HCT116 (cell line): ENCODE measurements at regions not wholly inside any gene's neighbourhood (a gene's known extent, or its start where the extent isn't known, plus 50 kb on each side); places are given as distances from the start of the nearest gene placed in this dataset.

Experiments
- ATAC-seq: fragments of 200-7000 bp; cut with Tn5 transposase; 2 replicates; pipeline ENCODE4 v1.9.1; 2020; ENCODE audit warnings: mild to moderate bottlenecking, moderate library complexity
- BruUV-seq: library from RNA; stranded (reverse); fragments of 400-500 nt; replicated peaks from 2 replicates; lab custom pipeline; 2021; lab: Mats Ljungman, UMichigan
- CTCF ChIA-PET: fragments of 300-600 bp; sonication (Branson Sonifier 250); formaldehyde crosslinking; loops from one replicate; lab custom pipeline; 2021; ENCODE audit warnings: antibody characterized with exemption; lab: Charles Lee
- POLR2A ChIA-PET: fragments of 300-600, 350-600 bp; sonication (Branson Sonifier 250); formaldehyde crosslinking; loops from one replicate; lab custom pipeline; 2021; ENCODE audit warnings: antibody characterized with exemption; lab: Charles Lee
- RAD21 ChIA-PET, 2 experiments: fragments of 300-600 bp; sonication (Branson Sonifier 250); formaldehyde crosslinking; loops; one replicate each; lab custom pipeline; 2023; ENCODE audit warnings: low total read pairs in 2 of 2; ENCODE audit not compliant: uncharacterized antibody in 2 of 2, unreplicated experiment in 2 of 2, low non-redundant PET in 1 of 2; lab: Charles Lee
- DNase-seq: peaks from one replicate; pipeline ENCODE4 v3.0.0-alpha.2; 2010; ENCODE audit warnings: low read depth, low spot score
- H2AFZ ChIP-seq: fragments of 200-600 bp; shearing (Covaris generic), sonication (generic); 2 replicates; pipeline ENCODE4 v1.6.1; 2017; ENCODE audit warnings: low read depth, mixed run types, mixed read lengths, antibody characterized with exemption, low read length; ENCODE audit not compliant: poor library complexity, severe bottlenecking
- H3K27ac ChIP-seq: 2 replicates; pipeline ENCODE4 v1.5.1; 2012; ENCODE audit warnings: low read depth, low read length
- H3K27me3 ChIP-seq: fragments of 200-600 bp; sonication (generic); 2 replicates; pipeline ENCODE4 v1.6.1; 2016; ENCODE audit warnings: mixed run types, low read length, mixed read lengths; ENCODE audit not compliant: insufficient read depth
- H3K36me3 ChIP-seq, 2 experiments: fragments of 200-500 bp in 1 of 2; fragments of 200-600 bp in 1 of 2; sonication (Bioruptor generic) in 1 of 2; sonication (generic) in 1 of 2; 2 replicates each; pipeline versions ENCODE4 v1.5.1 to v1.6.1; 2014 to 2016; ENCODE audit warnings: low read length in 2 of 2, inconsistent platforms in 1 of 2, mixed read lengths in 1 of 2, mixed run types in 1 of 2; ENCODE audit not compliant: insufficient read depth in 2 of 2, control insufficient read depth in 1 of 2
- H3K4me1 ChIP-seq, 2 experiments: fragments of 200-600 bp in 1 of 2; sonication (generic) in 1 of 2; 2 replicates each; pipeline versions ENCODE4 v1.5.1 to v1.6.1; 2012 to 2017; ENCODE audit warnings: low read length in 2 of 2, inconsistent platforms in 1 of 2, mild to moderate bottlenecking in 1 of 2, mixed read lengths in 1 of 2, mixed run types in 1 of 2, moderate library complexity in 1 of 2; ENCODE audit not compliant: insufficient read depth in 2 of 2, control insufficient read depth in 1 of 2
- H3K4me2 ChIP-seq: fragments of 200-600 bp; sonication (generic); 2 replicates; pipeline ENCODE4 v1.6.1; 2017; ENCODE audit warnings: mixed run types, low read length, mixed read lengths
- H3K4me3 ChIP-seq, 2 experiments: fragments of 200-600 bp in 1 of 2; sonication (generic) in 1 of 2; replicated peaks in 1 of 2; 2 replicates each; pipeline ENCODE4 v1.5.1; 2011 to 2016; ENCODE audit warnings: low read length in 2 of 2, control low read depth in 1 of 2, low read depth in 1 of 2, mild to moderate bottlenecking in 1 of 2, mixed read lengths in 1 of 2, mixed run types in 1 of 2
- H3K79me2 ChIP-seq: fragments of 200-600 bp; sonication (generic); 2 replicates; pipeline ENCODE4 v1.6.1; 2017; ENCODE audit warnings: mild to moderate bottlenecking, mixed run types, low read length, moderate library complexity, mixed read lengths; ENCODE audit not compliant: insufficient read depth
- H3K9ac ChIP-seq: fragments of 200-600 bp; sonication (generic); 2 replicates; pipeline ENCODE4 v1.6.1; 2016; ENCODE audit warnings: low read length, mixed read lengths
- H3K9me2 ChIP-seq: fragments of 200-600 bp; sonication (generic), shearing (Covaris generic); 2 replicates; pipeline ENCODE4 v1.6.1; 2017; ENCODE audit warnings: mixed run types, mild to moderate bottlenecking, moderate library complexity; ENCODE audit not compliant: insufficient read depth
- H3K9me3 ChIP-seq, 2 experiments: fragments of 200-500 bp in 1 of 2; fragments of 200-600 bp in 1 of 2; sonication (Bioruptor generic) in 1 of 2; sonication (generic) in 1 of 2; 2 replicates each; pipeline ENCODE4 v1.6.1; 2014 to 2017; ENCODE audit warnings: low read length in 2 of 2, mixed read lengths in 2 of 2, inconsistent platforms in 1 of 2, low read depth in 1 of 2, mild to moderate bottlenecking in 1 of 2, mixed run types in 1 of 2, moderate library complexity in 1 of 2; ENCODE audit not compliant: control insufficient read depth in 1 of 2, insufficient read depth in 1 of 2
- H4K20me1 ChIP-seq: fragments of 200-600 bp; sonication (generic), shearing (Covaris generic); 2 replicates; pipeline ENCODE4 v1.6.1; 2017; ENCODE audit warnings: mixed run types, mild to moderate bottlenecking, moderate library complexity; ENCODE audit not compliant: insufficient read depth
- ATF3 ChIP-seq: IDR thresholded peaks from 2 replicates; pipeline ENCODE4 v1.6.1; 2012
- CBX3 ChIP-seq: IDR thresholded peaks from 2 replicates; pipeline ENCODE4 v1.6.1; 2012; ENCODE audit warnings: low read depth
- EGR1 ChIP-seq: IDR thresholded peaks from 2 replicates; pipeline ENCODE4 v1.6.1; 2012; ENCODE audit warnings: low read depth
- ELF1 ChIP-seq: IDR thresholded peaks from 2 replicates; pipeline ENCODE4 v1.6.1; 2012; ENCODE audit warnings: low read depth, borderline replicate concordance
- EZH2 ChIP-seq: fragments of 200-600 bp; sonication (generic); IDR thresholded peaks from 2 replicates; pipeline ENCODE4 v1.6.1; 2017; ENCODE audit warnings: antibody characterized with exemption, mixed run types
- EZH2phosphoT487 ChIP-seq: fragments of 200-600 bp; IDR thresholded peaks from 2 replicates; pipeline ENCODE4 v1.6.1; 2018; ENCODE audit warnings: antibody characterized with exemption, borderline replicate concordance
- FOSL1 ChIP-seq: IDR thresholded peaks from 2 replicates; pipeline ENCODE4 v1.6.1; 2012; ENCODE audit warnings: low read depth
- POLR2A ChIP-seq: IDR thresholded peaks from 2 replicates; pipeline ENCODE4 v1.7.0; 2011; ENCODE audit warnings: borderline replicate concordance; ENCODE audit not compliant: insufficient read depth, insufficient read length; ENCODE audit errors: extremely low read depth
- POLR2AphosphoS5 ChIP-seq: IDR thresholded peaks from 2 replicates; pipeline ENCODE4 v1.6.1; 2011; ENCODE audit warnings: mild to moderate bottlenecking, low read depth, low read length, moderate library complexity
- SIN3A ChIP-seq: IDR thresholded peaks from 2 replicates; pipeline ENCODE4 v1.6.1; 2012; ENCODE audit warnings: low read depth
- SP1 ChIP-seq: IDR thresholded peaks from 2 replicates; pipeline ENCODE4 v1.6.1; 2012; ENCODE audit warnings: low read depth
- TCF7L2 ChIP-seq: IDR thresholded peaks from 2 replicates; pipeline ENCODE4 v1.7.0; 2011; ENCODE audit warnings: borderline replicate concordance, inconsistent platforms; ENCODE audit not compliant: insufficient read depth, insufficient read length; ENCODE audit errors: extremely low read depth
- ZBTB33 ChIP-seq: IDR thresholded peaks from 2 replicates; pipeline ENCODE4 v1.6.1; 2011; ENCODE audit warnings: mild to moderate bottlenecking, low read length, moderate library complexity; ENCODE audit not compliant: insufficient replicate concordance; ENCODE audit errors: extremely low read depth
- ZFX ChIP-seq: fragments of 450-650 bp; IDR thresholded peaks from 2 replicates; pipeline ENCODE4 v1.6.1; 2017
- ZNF274 ChIP-seq: fragments of 200-500 bp; sonication (Bioruptor generic); IDR thresholded peaks from 2 replicates; pipeline ENCODE4 v1.6.1; 2014; ENCODE audit warnings: mild to moderate bottlenecking, low read depth, low read length, inconsistent platforms
- intact Hi-C: fragments of 100-400 bp; cut with micrococcal nuclease; formaldehyde crosslinking; loops from 2 replicates; pipeline ENCODE4 v1.10.0; 2022
- TF ChIP-seq, protein P1 (sequence below): IDR thresholded peaks from 2 replicates; pipeline ENCODE4 v1.6.1; 2012
- TF ChIP-seq, protein P2 (sequence below): IDR thresholded peaks from 2 replicates; pipeline ENCODE4 v1.6.1; 2012; ENCODE audit warnings: low read depth

- Histone ChIP-seq H3K9me2 (no peaks in the 10 kb centered on the region), H4K20me1 (no peaks in the 10 kb centered on the region), H3K4me3 (no peak overlapping the region), H3K4me2 (no peak overlapping the region), H3K79me2 (no peaks in the 10 kb centered on the region), H3K27ac (no peak overlapping the region), H3K36me3 (no peaks in the 10 kb centered on the region), H3K9me3 (no peaks in the 10 kb centered on the region), H3K9ac (no peak overlapping the region), H2AFZ (no peak overlapping the region), H3K27me3 (no peaks in the 10 kb centered on the region), H3K4me1 (peaks cover 0 to 10% of the 10 kb centered on the region in 2 experiments; a peak in 2 of 4 replicates)
- DNase-seq (no peak), ATAC-seq (no peak)
- POLR2A ChIA-PET, result no interaction called here
- intact Hi-C loops, result no loop called here
- CTCF ChIA-PET, result interaction anchor here (0.9 kb wide), 1 partner anchor 41 kb away, joined by 5 read pairs; no protein-coding TSS in a partner anchor
- RAD21 ChIA-PET, result no interaction called here
- TF ChIP-seq SIN3A, result no peak
- no peak for TF ChIP-seq CBX3
- TF ChIP-seq ZFX, result no peak
- no peak for TF ChIP-seq ELF1
- TF ChIP-seq TCF7L2, result no peak
- TF ChIP-seq, protein P1, sequence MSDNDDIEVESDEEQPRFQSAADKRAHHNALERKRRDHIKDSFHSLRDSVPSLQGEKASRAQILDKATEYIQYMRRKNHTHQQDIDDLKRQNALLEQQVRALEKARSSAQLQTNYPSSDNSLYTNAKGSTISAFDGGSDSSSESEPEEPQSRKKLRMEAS, result no peak
- no peak for TF ChIP-seq FOSL1
- no peak for TF ChIP-seq POLR2A
- TF ChIP-seq, protein P2, sequence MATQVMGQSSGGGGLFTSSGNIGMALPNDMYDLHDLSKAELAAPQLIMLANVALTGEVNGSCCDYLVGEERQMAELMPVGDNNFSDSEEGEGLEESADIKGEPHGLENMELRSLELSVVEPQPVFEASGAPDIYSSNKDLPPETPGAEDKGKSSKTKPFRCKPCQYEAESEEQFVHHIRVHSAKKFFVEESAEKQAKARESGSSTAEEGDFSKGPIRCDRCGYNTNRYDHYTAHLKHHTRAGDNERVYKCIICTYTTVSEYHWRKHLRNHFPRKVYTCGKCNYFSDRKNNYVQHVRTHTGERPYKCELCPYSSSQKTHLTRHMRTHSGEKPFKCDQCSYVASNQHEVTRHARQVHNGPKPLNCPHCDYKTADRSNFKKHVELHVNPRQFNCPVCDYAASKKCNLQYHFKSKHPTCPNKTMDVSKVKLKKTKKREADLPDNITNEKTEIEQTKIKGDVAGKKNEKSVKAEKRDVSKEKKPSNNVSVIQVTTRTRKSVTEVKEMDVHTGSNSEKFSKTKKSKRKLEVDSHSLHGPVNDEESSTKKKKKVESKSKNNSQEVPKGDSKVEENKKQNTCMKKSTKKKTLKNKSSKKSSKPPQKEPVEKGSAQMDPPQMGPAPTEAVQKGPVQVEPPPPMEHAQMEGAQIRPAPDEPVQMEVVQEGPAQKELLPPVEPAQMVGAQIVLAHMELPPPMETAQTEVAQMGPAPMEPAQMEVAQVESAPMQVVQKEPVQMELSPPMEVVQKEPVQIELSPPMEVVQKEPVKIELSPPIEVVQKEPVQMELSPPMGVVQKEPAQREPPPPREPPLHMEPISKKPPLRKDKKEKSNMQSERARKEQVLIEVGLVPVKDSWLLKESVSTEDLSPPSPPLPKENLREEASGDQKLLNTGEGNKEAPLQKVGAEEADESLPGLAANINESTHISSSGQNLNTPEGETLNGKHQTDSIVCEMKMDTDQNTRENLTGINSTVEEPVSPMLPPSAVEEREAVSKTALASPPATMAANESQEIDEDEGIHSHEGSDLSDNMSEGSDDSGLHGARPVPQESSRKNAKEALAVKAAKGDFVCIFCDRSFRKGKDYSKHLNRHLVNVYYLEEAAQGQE, result no peak
- TF ChIP-seq ZBTB33, result no peak
- TF ChIP-seq SP1, result no peak
- no peak for TF ChIP-seq EZH2phosphoT487
- TF ChIP-seq ZNF274, result no peak
- no peak for TF ChIP-seq EGR1
- TF ChIP-seq POLR2AphosphoS5, result no peak
- TF ChIP-seq EZH2, result no peak
- no peak for TF ChIP-seq ATF3
- no TSS peak for BruUV-seq
Observed at GRCh38 chr1:47684964-47685762, 247.3 kb downstream of the FOXD2 start.
